GM12875 (cell line): ENCODE measurements at regions not wholly inside any gene's neighbourhood (a gene's known extent, or its start where the extent isn't known, plus 50 kb on each side); places are given as distances from the start of the nearest gene placed in this dataset.

Experiments used
- H3K4me3 ChIP-seq: one replicate; pipeline ENCODE4 v1.5.1; 2011; ENCODE audit warnings: low read depth, low read length, control low read depth
- CTCF ChIP-seq: IDR thresholded peaks from 2 replicates; pipeline ENCODE4 v1.5.1; 2011; ENCODE audit warnings: low read depth, mild to moderate bottlenecking, control low read depth, inconsistent platforms, low read length, moderate library complexity, borderline replicate concordance; ENCODE audit not compliant: insufficient read depth

GRCh38 chr13:100860866-100861265 is 186.3 kb upstream of the TMTC4 start:
- no peak for TF ChIP-seq CTCF
- no peak overlapping the region for H3K4me3 ChIP-seq

GRCh38 chr13:100859861-100860260 is 185.3 kb upstream of the TMTC4 start:
- no peak for TF ChIP-seq CTCF
- no peak overlapping the region for H3K4me3 ChIP-seq

- H3K4me3 ChIP-seq: no peak overlapping the region
- TF ChIP-seq CTCF: no peak
Observed at GRCh38 chr13:100855151-100855550, 180.6 kb upstream of the TMTC4 start.

- TF ChIP-seq CTCF: no peak
- H3K4me3 ChIP-seq: no peak overlapping the region
Observed at GRCh38 chr13:100854006-100854405, 179.4 kb upstream of the TMTC4 start.

- no peak for TF ChIP-seq CTCF
- no peak overlapping the region for H3K4me3 ChIP-seq
Observed at GRCh38 chr13:100853434-100853833, 178.8 kb upstream of the TMTC4 start.

GRCh38 chr13:100852146-100852545 is 177.6 kb upstream of the TMTC4 start:
- TF ChIP-seq CTCF: no peak

GRCh38 chr13:100848304-100848703 is 173.7 kb upstream of the TMTC4 start:
- TF ChIP-seq CTCF: 0 out of 2 replicates have a peak, but pooled peaks have one; percentile 5
- H3K4me3 ChIP-seq: no peak overlapping the region

More at GRCh38 chr13:100852146-100852545, 177.6 kb upstream of the TMTC4 start:
- H3K4me3 ChIP-seq: no peak overlapping the region
